SK-N-SH treated with all-trans-retinoic acid at 6 μM for 48 hours (cell line): ENCODE measurements at regions not wholly inside any gene's neighbourhood (a gene's known extent, or its start where the extent isn't known, plus 50 kb on each side); places are given as distances from the start of the nearest gene placed in this dataset.

Experiments used
- ARNTL ChIP-seq: fragments of 450-650 bp; formaldehyde crosslinking; IDR thresholded peaks from 2 replicates; pipeline ENCODE4 v1.5.0; 2020; ENCODE audit warnings: low read depth, mild to moderate bottlenecking, moderate library complexity, borderline replicate concordance
- BACH2 ChIP-seq: fragments of 250-450 bp; sonication (Bioruptor Pico); IDR thresholded peaks from 2 replicates; pipeline ENCODE4 v1.9.0; 2021; ENCODE audit warnings: mild to moderate bottlenecking, borderline replicate concordance
- CREB5 ChIP-seq: fragments of 250-450 bp; sonication (Bioruptor Pico); IDR thresholded peaks from 2 replicates; pipeline ENCODE4 v1.5.1; 2020; ENCODE audit warnings: low read depth, mild to moderate bottlenecking, moderate library complexity
- CSDC2 ChIP-seq: fragments of 250-450 bp; sonication (Bioruptor Pico); IDR thresholded peaks from 2 replicates; pipeline ENCODE4 v1.5.0; 2020; ENCODE audit warnings: mild to moderate bottlenecking, moderate library complexity
- GLIS3 ChIP-seq: fragments of 250-450 bp; sonication (Bioruptor Pico); IDR thresholded peaks from 2 replicates; pipeline ENCODE4 v1.5.0; 2020; ENCODE audit warnings: mild to moderate bottlenecking, moderate library complexity
- ISL1 ChIP-seq: fragments of 250-450 bp; sonication (Bioruptor Pico); IDR thresholded peaks from 2 replicates; pipeline ENCODE4 v2.1.2; 2022; ENCODE audit warnings: mild to moderate bottlenecking, moderate library complexity
- PATZ1 ChIP-seq: fragments of 250-450 bp; sonication (Bioruptor Pico); IDR thresholded peaks from 2 replicates; pipeline ENCODE4 v1.8.0; 2020; ENCODE audit warnings: mild to moderate bottlenecking, moderate library complexity, borderline replicate concordance
- PPARA ChIP-seq: fragments of 250-450 bp; sonication (Bioruptor Pico); IDR thresholded peaks from 2 replicates; pipeline ENCODE4 v1.5.0; 2020; ENCODE audit warnings: mild to moderate bottlenecking, borderline replicate concordance
- RARB ChIP-seq: fragments of 250-450 bp; sonication (Bioruptor Pico); IDR thresholded peaks from 2 replicates; pipeline ENCODE4 v1.8.0; 2021; ENCODE audit warnings: mild to moderate bottlenecking, moderate library complexity
- SNAI2 ChIP-seq: fragments of 250-450 bp; sonication (Bioruptor Pico); IDR thresholded peaks from 2 replicates; pipeline ENCODE4 v1.5.0; 2020; ENCODE audit warnings: mild to moderate bottlenecking, moderate library complexity
- TSHZ2 ChIP-seq: fragments of 250-450 bp; sonication (Bioruptor Pico); IDR thresholded peaks from 2 replicates; pipeline ENCODE4 v1.5.0; 2020; ENCODE audit warnings: mild to moderate bottlenecking, moderate library complexity
- ZC3H10 ChIP-seq: fragments of 250-450 bp; sonication (Bioruptor Pico); IDR thresholded peaks from 2 replicates; pipeline ENCODE4 v1.5.1; 2021; ENCODE audit warnings: mild to moderate bottlenecking, moderate library complexity
- ZFP30 ChIP-seq: fragments of 450-650 bp; formaldehyde crosslinking; IDR thresholded peaks from 2 replicates; pipeline ENCODE4 v1.5.0; 2022; ENCODE audit warnings: mild to moderate bottlenecking, moderate library complexity
- ZNF565 ChIP-seq: fragments of 450-650 bp; formaldehyde crosslinking; conservative IDR thresholded peaks from 2 replicates; pipeline ENCODE4 v1.5.0; 2020; ENCODE audit warnings: low read depth, mild to moderate bottlenecking, moderate library complexity

- TF ChIP-seq BACH2 = no peak
- TF ChIP-seq ARNTL (CRISPR knock-in tag) = no peak
- no peak for TF ChIP-seq RARB (CRISPR knock-in tag)
- no peak for TF ChIP-seq ZC3H10 (CRISPR knock-in tag)
- no peak for TF ChIP-seq GLIS3 (CRISPR knock-in tag)
- TF ChIP-seq SNAI2 (CRISPR knock-in tag) = no peak
- no peak for TF ChIP-seq PATZ1 (CRISPR knock-in tag)
- no peak for TF ChIP-seq PPARA (CRISPR knock-in tag)
- TF ChIP-seq TSHZ2 = no peak
- TF ChIP-seq ZNF565 (CRISPR knock-in tag) = no peak
- TF ChIP-seq CREB5 (CRISPR knock-in tag) = no peak
- TF ChIP-seq ISL1 (CRISPR knock-in tag) = no peak
- no peak for TF ChIP-seq ZFP30 (CRISPR knock-in tag)
- no peak for TF ChIP-seq CSDC2 (CRISPR knock-in tag)
Observed at GRCh38 chr12:73277971-73278370, 1005.8 kb downstream of the TRHDE start.
